ENCODE measurements at regions not wholly inside any gene's neighbourhood (a gene's known extent, or its start where the extent isn't known, plus 50 kb on each side); places are given as distances from the start of the nearest gene placed in this dataset.
"Not testable (repeated sequence)": the region's sequence is repeated elsewhere in the genome, so short reads cannot be mapped to it uniquely, and the experiment has no call there.

GRCh38 chr4:102210806-102211205, 134.5 kb downstream of the SLC39A8 start:
- not testable (repeated sequence) for DNase-seq (ENCODE audit: low read depth)

- DNase-seq (ENCODE audit: low read depth): not testable (repeated sequence)
These were observed 140.6 kb downstream of the SLC39A8 start for GRCh38 chr4:102204634-102205033.

GRCh38 chr4:102196221-102196620, 149.1 kb downstream of the SLC39A8 start:
- DNase-seq (ENCODE audit: low read depth): peak; percentile 46

- DNase-seq (ENCODE audit: low read depth): no peak
These were observed 152.1 kb downstream of the SLC39A8 start for GRCh38 chr4:102193145-102193544.

- no peak for DNase-seq (ENCODE audit: low read depth)
These were observed 165.2 kb downstream of the SLC39A8 start for GRCh38 chr4:102180046-102180445.

- peak; percentile 74 for DNase-seq (ENCODE audit: low read depth)
These were observed 170.5 kb downstream of the SLC39A8 start for GRCh38 chr4:102174719-102175189.

- no peak for DNase-seq (ENCODE audit: low read depth)
These were observed 172.9 kb downstream of the SLC39A8 start for GRCh38 chr4:102172341-102172740.

- DNase-seq (ENCODE audit: low read depth): no peak
These were observed 174.4 kb downstream of the SLC39A8 start for GRCh38 chr4:102170910-102171309.

- DNase-seq (ENCODE audit: low read depth): peak; percentile 30
These were observed 175.9 kb downstream of the SLC39A8 start for GRCh38 chr4:102169345-102169744.

- no peak for DNase-seq (ENCODE audit: low read depth)
These were observed 176.7 kb downstream of the SLC39A8 start for GRCh38 chr4:102168580-102168979.

GRCh38 chr4:102165584-102165983, 179.7 kb downstream of the SLC39A8 start:
- DNase-seq (ENCODE audit: low read depth): no peak

- no peak for DNase-seq (ENCODE audit: low read depth)
These were observed 181.7 kb downstream of the SLC39A8 start for GRCh38 chr4:102163404-102164140.

GRCh38 chr4:102157984-102158383, 187.3 kb downstream of the SLC39A8 start:
- no peak for DNase-seq (ENCODE audit: low read depth)

GRCh38 chr4:102153391-102153790, 191.9 kb downstream of the SLC39A8 start:
- no peak for DNase-seq (ENCODE audit: low read depth)

GRCh38 chr4:102151696-102152095, 193.6 kb downstream of the SLC39A8 start:
- DNase-seq (ENCODE audit: low read depth): no peak

GRCh38 chr4:102143433-102143832, 201.8 kb downstream of the SLC39A8 start:
- no peak for DNase-seq (ENCODE audit: low read depth)

- DNase-seq (ENCODE audit: low read depth): no peak
These were observed 203.4 kb downstream of the SLC39A8 start for GRCh38 chr4:102141842-102142241.

- peak; percentile 52 for DNase-seq (ENCODE audit: low read depth)
These were observed 205.3 kb downstream of the SLC39A8 start for GRCh38 chr4:102139932-102140331.

- DNase-seq (ENCODE audit: low read depth): peak; percentile 77
These were observed 206.1 kb downstream of the SLC39A8 start for GRCh38 chr4:102139132-102139573.

- DNase-seq (ENCODE audit: low read depth): no peak
These were observed 208.1 kb downstream of the SLC39A8 start for GRCh38 chr4:102137217-102137616.

- DNase-seq (ENCODE audit: low read depth): no peak
These were observed 215.5 kb downstream of the SLC39A8 start for GRCh38 chr4:102129810-102130209.

All from M059J (cell line).